ENCODE measurements at regions not wholly inside any gene's neighbourhood (a gene's known extent, or its start where the extent isn't known, plus 50 kb on each side); places are given as distances from the start of the nearest gene placed in this dataset.

DNA sequence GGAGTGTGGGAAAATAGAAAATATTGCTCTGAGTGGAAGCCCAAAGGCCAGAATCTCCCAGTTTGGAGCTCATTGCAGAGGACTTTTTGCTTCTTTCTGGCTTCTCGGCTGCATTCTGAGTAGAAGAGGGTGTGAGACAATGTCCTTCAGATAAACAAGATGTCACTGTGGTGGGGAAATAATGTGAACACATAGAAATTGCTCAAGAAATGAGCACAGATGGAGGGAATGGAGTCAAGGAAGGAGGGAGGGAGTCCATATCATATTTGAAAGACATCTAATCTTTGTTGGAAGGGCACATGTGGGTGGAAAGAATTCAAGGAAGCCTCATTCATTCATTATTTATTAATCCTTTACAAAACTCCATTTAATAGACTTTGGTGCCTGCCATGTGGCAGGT is 145.3 kb downstream of the FAM43A start:
- Histone ChIP-seq H3K4me3 (ENCODE audit: low read length) (no peak overlapping the region), H3K9ac (ENCODE audit: low read length) (no peak overlapping the region), H3K79me2 (replicated peaks; ENCODE audit: insufficient read depth, low read length) (no peaks in the 10 kb centered on the region), H3F3A (ENCODE audit: insufficient read depth, low read length, poor library complexity, severe bottlenecking) (no peaks in the 10 kb centered on the region), H3K27ac (ENCODE audit: low read length) (no peak overlapping the region), H2AFZ (ENCODE audit: low read depth, low read length) (no peak overlapping the region), H3K9me3 (ENCODE audit: low read length) (no peaks in the 10 kb centered on the region), H4K20me1 (ENCODE audit: insufficient read depth) (no peaks in the 10 kb centered on the region), H3K36me3 (ENCODE audit: insufficient read depth, low read length) (no peaks in the 10 kb centered on the region), H3K9me2 (ENCODE audit: insufficient read depth, low read length) (no peaks in the 10 kb centered on the region), H3K27me3 (ENCODE audit: insufficient read depth, low read depth, low read length) (no peaks in the 10 kb centered on the region), H3K4me2 (ENCODE audit: low read length) (no peak overlapping the region)
- TF ChIP-seq POLR2AphosphoS5 (IDR thresholded peaks at IDR 0.05) = no peak
- TF ChIP-seq, protein P1, sequence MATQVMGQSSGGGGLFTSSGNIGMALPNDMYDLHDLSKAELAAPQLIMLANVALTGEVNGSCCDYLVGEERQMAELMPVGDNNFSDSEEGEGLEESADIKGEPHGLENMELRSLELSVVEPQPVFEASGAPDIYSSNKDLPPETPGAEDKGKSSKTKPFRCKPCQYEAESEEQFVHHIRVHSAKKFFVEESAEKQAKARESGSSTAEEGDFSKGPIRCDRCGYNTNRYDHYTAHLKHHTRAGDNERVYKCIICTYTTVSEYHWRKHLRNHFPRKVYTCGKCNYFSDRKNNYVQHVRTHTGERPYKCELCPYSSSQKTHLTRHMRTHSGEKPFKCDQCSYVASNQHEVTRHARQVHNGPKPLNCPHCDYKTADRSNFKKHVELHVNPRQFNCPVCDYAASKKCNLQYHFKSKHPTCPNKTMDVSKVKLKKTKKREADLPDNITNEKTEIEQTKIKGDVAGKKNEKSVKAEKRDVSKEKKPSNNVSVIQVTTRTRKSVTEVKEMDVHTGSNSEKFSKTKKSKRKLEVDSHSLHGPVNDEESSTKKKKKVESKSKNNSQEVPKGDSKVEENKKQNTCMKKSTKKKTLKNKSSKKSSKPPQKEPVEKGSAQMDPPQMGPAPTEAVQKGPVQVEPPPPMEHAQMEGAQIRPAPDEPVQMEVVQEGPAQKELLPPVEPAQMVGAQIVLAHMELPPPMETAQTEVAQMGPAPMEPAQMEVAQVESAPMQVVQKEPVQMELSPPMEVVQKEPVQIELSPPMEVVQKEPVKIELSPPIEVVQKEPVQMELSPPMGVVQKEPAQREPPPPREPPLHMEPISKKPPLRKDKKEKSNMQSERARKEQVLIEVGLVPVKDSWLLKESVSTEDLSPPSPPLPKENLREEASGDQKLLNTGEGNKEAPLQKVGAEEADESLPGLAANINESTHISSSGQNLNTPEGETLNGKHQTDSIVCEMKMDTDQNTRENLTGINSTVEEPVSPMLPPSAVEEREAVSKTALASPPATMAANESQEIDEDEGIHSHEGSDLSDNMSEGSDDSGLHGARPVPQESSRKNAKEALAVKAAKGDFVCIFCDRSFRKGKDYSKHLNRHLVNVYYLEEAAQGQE (IDR thresholded peaks at IDR 0.05; ENCODE audit: borderline replicate concordance) = no peak
- no peak for TF ChIP-seq CTCF (IDR thresholded peaks at IDR 0.05; ENCODE audit: poor library complexity, severe bottlenecking)
- TF ChIP-seq EZH2 (IDR thresholded peaks at IDR 0.05; ENCODE audit: borderline replicate concordance, insufficient read depth, low read length, poor library complexity, severe bottlenecking) = no peak
- TF ChIP-seq MXI1 (conservative IDR thresholded peaks at IDR 0.05; ENCODE audit: poor library complexity, severe bottlenecking) = no peak
- no peak for TF ChIP-seq RAD21 (conservative IDR thresholded peaks at IDR 0.05)
- TF ChIP-seq TAF1 (IDR thresholded peaks at IDR 0.05; ENCODE audit: low read depth) = no peak
- no peak for TF ChIP-seq SMC3 (conservative IDR thresholded peaks at IDR 0.05; ENCODE audit: poor library complexity)
- TF ChIP-seq EP300 (conservative IDR thresholded peaks at IDR 0.05; ENCODE audit: poor library complexity, severe bottlenecking) = no peak

DNA sequence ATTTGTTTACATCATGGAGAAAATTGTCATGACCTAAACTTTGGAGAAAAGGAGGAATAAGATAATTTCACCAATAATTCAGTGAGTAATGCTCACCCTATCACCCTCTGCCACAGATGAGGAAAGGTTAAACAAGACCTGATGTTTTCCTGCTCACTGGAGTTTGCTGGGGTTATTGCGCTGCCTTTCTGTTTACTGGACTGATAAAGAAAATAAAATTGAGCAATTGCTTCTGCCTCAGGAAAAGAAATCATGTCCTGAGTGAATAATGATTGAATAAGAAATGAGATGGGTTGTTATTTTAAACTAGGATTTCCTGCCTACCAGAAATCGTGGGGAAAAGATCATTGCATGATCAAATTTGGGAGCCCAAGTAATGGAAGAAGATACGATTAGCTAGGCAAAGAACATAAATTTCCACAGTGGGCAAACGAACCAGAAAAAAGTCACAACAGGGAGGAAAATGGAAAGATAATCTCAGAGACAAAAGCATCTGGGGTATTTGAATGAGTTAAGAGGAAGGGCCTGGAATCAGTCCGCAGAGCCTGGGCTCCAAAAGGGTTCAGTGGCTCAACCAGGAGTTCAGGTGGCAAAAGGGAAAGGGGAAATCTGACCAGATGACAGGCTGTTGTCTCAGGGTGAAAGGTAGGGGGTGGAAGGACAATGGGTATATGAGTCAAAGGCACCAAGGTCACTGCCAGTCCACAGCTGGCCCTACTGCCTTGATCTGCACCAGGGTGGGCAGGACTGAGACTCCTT is 146.8 kb downstream of the FAM43A start:
- TF ChIP-seq SMC3 (conservative IDR thresholded peaks at IDR 0.05; ENCODE audit: poor library complexity) = no peak
- TF ChIP-seq EP300 (conservative IDR thresholded peaks at IDR 0.05; ENCODE audit: poor library complexity, severe bottlenecking) = no peak
- TF ChIP-seq MXI1 (conservative IDR thresholded peaks at IDR 0.05; ENCODE audit: poor library complexity, severe bottlenecking) = no peak
- no peak for TF ChIP-seq POLR2AphosphoS5 (IDR thresholded peaks at IDR 0.05)
- TF ChIP-seq CTCF (IDR thresholded peaks at IDR 0.05; ENCODE audit: poor library complexity, severe bottlenecking) = no peak
- TF ChIP-seq, protein P1 (IDR thresholded peaks at IDR 0.05; ENCODE audit: borderline replicate concordance) = no peak
- TF ChIP-seq RAD21 (conservative IDR thresholded peaks at IDR 0.05) = no peak
- TF ChIP-seq TAF1 (IDR thresholded peaks at IDR 0.05; ENCODE audit: low read depth) = no peak
- no peak for TF ChIP-seq EZH2 (IDR thresholded peaks at IDR 0.05; ENCODE audit: borderline replicate concordance, insufficient read depth, low read length, poor library complexity, severe bottlenecking)
- H3K9me2 ChIP-seq (ENCODE audit: insufficient read depth, low read length) = no peaks in the 10 kb centered on the region
- no peak overlapping the region for H3K9ac ChIP-seq (ENCODE audit: low read length)
- no peaks in the 10 kb centered on the region for H3K9me3 ChIP-seq (ENCODE audit: low read length)
- H3K27ac ChIP-seq (ENCODE audit: low read length) = no peak overlapping the region
- no peaks in the 10 kb centered on the region for H3K36me3 ChIP-seq (ENCODE audit: insufficient read depth, low read length)
- H3K4me2 ChIP-seq (ENCODE audit: low read length) = no peak overlapping the region
- no peaks in the 10 kb centered on the region for H3K27me3 ChIP-seq (ENCODE audit: insufficient read depth, low read depth, low read length)
- no peaks in the 10 kb centered on the region for H3F3A ChIP-seq (ENCODE audit: insufficient read depth, low read length, poor library complexity, severe bottlenecking)
- H4K20me1 ChIP-seq (ENCODE audit: insufficient read depth) = no peaks in the 10 kb centered on the region
- no peaks in the 10 kb centered on the region for H3K79me2 ChIP-seq (replicated peaks; ENCODE audit: insufficient read depth, low read length)
- H2AFZ ChIP-seq (ENCODE audit: low read depth, low read length) = no peak overlapping the region
- no peak overlapping the region for H3K4me3 ChIP-seq (ENCODE audit: low read length)
